Fibroblast of lung (primary cell): ENCODE measurements at regions not wholly inside any gene's neighbourhood (a gene's known extent, or its start where the extent isn't known, plus 50 kb on each side); places are given as distances from the start of the nearest gene placed in this dataset.

Source experiments
- DNase-seq, 2 donors: peaks; one replicate each; pipeline versions ENCODE4 v3.0.0 to v3.0.0-alpha.2; 2010; ENCODE audit warnings: low read depth in 2 of 2
- H2AFZ ChIP-seq: 2 replicates; pipeline ENCODE4 v1.5.1; 2012; ENCODE audit warnings: low read length, control low read depth, inconsistent platforms
- H3K27ac ChIP-seq: 2 replicates; pipeline ENCODE4 v1.5.1; 2011; ENCODE audit warnings: low read length, control low read depth; ENCODE audit not compliant: insufficient read depth
- H3K27me3 ChIP-seq: 2 replicates; pipeline ENCODE4 v1.5.1; 2011; ENCODE audit warnings: mild to moderate bottlenecking, low read length; ENCODE audit not compliant: control insufficient read depth, insufficient read depth
- H3K36me3 ChIP-seq: 2 replicates; pipeline ENCODE4 v1.5.1; 2011; ENCODE audit warnings: low read length; ENCODE audit not compliant: control insufficient read depth, insufficient read depth
- H3K4me1 ChIP-seq: 2 replicates; pipeline ENCODE4 v1.5.1; 2011; ENCODE audit warnings: low read length; ENCODE audit not compliant: control insufficient read depth, insufficient read depth; ENCODE audit errors: extremely low read depth
- H3K4me2 ChIP-seq: 2 replicates; pipeline ENCODE4 v1.5.1; 2011; ENCODE audit warnings: low read length, control low read depth; ENCODE audit not compliant: insufficient read depth; ENCODE audit errors: extremely low read depth
- H3K4me3 ChIP-seq, 4 experiments: fragments of 200-600 bp in 1 of 4; sonication (generic) in 1 of 4; replicated peaks in 1 of 4; 2 replicates each; pipeline ENCODE4 v1.5.1; 2011 to 2016; ENCODE audit warnings: low read length in 4 of 4, low read depth in 3 of 4, mild to moderate bottlenecking in 3 of 4, control low read depth in 2 of 4, inconsistent platforms in 1 of 4, mixed read lengths in 1 of 4; ENCODE audit not compliant: insufficient read depth in 1 of 4; ENCODE audit errors: control extremely low read depth in 1 of 4
- H3K79me2 ChIP-seq: 2 replicates; pipeline ENCODE4 v1.5.1; 2012; ENCODE audit warnings: mild to moderate bottlenecking, low read length, inconsistent platforms; ENCODE audit not compliant: control insufficient read depth, insufficient read depth
- H3K9ac ChIP-seq: 2 replicates; pipeline ENCODE4 v1.5.1; 2011; ENCODE audit warnings: mild to moderate bottlenecking, low read length, control low read depth; ENCODE audit not compliant: insufficient read depth
- H3K9me3 ChIP-seq: 2 replicates; pipeline ENCODE4 v1.5.1; 2012; ENCODE audit warnings: low read depth, low read length; ENCODE audit not compliant: control insufficient read depth, insufficient read depth
- H4K20me1 ChIP-seq: 2 replicates; pipeline ENCODE4 v1.5.1; 2011; ENCODE audit warnings: low read length; ENCODE audit not compliant: control insufficient read depth, insufficient read depth; ENCODE audit errors: extremely low read depth
- CTCF ChIP-seq, 2 donors: IDR thresholded peaks in 1 of 2; conservative IDR thresholded peaks in 1 of 2; 1 replicate in 1 of 2; 2 replicates in 1 of 2; pipeline ENCODE4 v1.5.1; 2011 to 2012; ENCODE audit warnings: low read length in 2 of 2, control low read depth in 1 of 2, inconsistent platforms in 1 of 2, low read depth in 1 of 2, mild to moderate bottlenecking in 1 of 2
- EZH2 ChIP-seq: IDR thresholded peaks from 2 replicates; pipeline ENCODE4 v1.5.1; 2012; ENCODE audit warnings: low read length, control low read depth, mild to moderate bottlenecking; ENCODE audit errors: missing control alignments

GRCh38 chr3:72481542-72481941, 366.7 kb downstream of the SHQ1 start:
- TF ChIP-seq EZH2 (no peak), CTCF (conservative IDR thresholded peaks at IDR 0.05 in 1 of 2, IDR thresholded peaks at IDR 0.05 in 1 of 2; ENCODE audit: low read depth in 1 of 2, low read length in 2 of 2) (no peak)
- no peaks in the 10 kb centered on the region for H4K20me1 ChIP-seq

GRCh38 chr3:72480366-72480765, 367.9 kb downstream of the SHQ1 start:
- H3K4me1 ChIP-seq, result peaks cover 5% of the 10 kb centered on the region
- no peak for DNase-seq
- H2AFZ ChIP-seq, result no peak overlapping the region
- H3K27me3 ChIP-seq, result no peaks in the 10 kb centered on the region
- H3K79me2 ChIP-seq, result no peaks in the 10 kb centered on the region
- no peak overlapping the region for H3K27ac ChIP-seq
- TF ChIP-seq EZH2, result no peak
- no peak for TF ChIP-seq CTCF (conservative IDR thresholded peaks at IDR 0.05 in 1 of 2, IDR thresholded peaks at IDR 0.05 in 1 of 2; ENCODE audit: low read depth in 1 of 2, low read length in 2 of 2)
- H3K4me3 ChIP-seq, result no peak overlapping the region
- no peaks in the 10 kb centered on the region for H4K20me1 ChIP-seq
- no peak overlapping the region for H3K9ac ChIP-seq
- no peaks in the 10 kb centered on the region for H3K9me3 ChIP-seq
- H3K36me3 ChIP-seq, result no peaks in the 10 kb centered on the region
- H3K4me2 ChIP-seq, result no peak overlapping the region

More at GRCh38 chr3:72481542-72481941, 366.7 kb downstream of the SHQ1 start:
- Histone ChIP-seq H3K27ac (no peak overlapping the region), H3K79me2 (no peaks in the 10 kb centered on the region), H3K9me3 (no peaks in the 10 kb centered on the region), H3K27me3 (no peaks in the 10 kb centered on the region), H2AFZ (no peak overlapping the region), H3K4me1 (peaks cover 5% of the 10 kb centered on the region), H3K4me3 (no peak overlapping the region), H3K4me2 (no peak overlapping the region), H3K36me3 (no peaks in the 10 kb centered on the region), H3K9ac (no peak overlapping the region)
- DNase-seq, result no peak

GRCh38 chr3:72479651-72480215, 368.5 kb downstream of the SHQ1 start:
- no peaks in the 10 kb centered on the region for H3K27me3 ChIP-seq
- no peak overlapping the region for H3K4me2 ChIP-seq
- no peaks in the 10 kb centered on the region for H3K36me3 ChIP-seq
- no peaks in the 10 kb centered on the region for H3K79me2 ChIP-seq
- no peak overlapping the region for H2AFZ ChIP-seq
- no peak for DNase-seq
- H3K4me3 ChIP-seq, result no peak overlapping the region
- no peaks in the 10 kb centered on the region for H3K9me3 ChIP-seq
- no peak overlapping the region for H3K27ac ChIP-seq
- H3K4me1 ChIP-seq, result peaks cover 5% of the 10 kb centered on the region
- TF ChIP-seq EZH2, result no peak
- no peak for TF ChIP-seq CTCF (conservative IDR thresholded peaks at IDR 0.05 in 1 of 2, IDR thresholded peaks at IDR 0.05 in 1 of 2; ENCODE audit: low read depth in 1 of 2, low read length in 2 of 2)
- no peaks in the 10 kb centered on the region for H4K20me1 ChIP-seq
- H3K9ac ChIP-seq, result no peak overlapping the region
